Lung (tissue), 11 donors: ENCODE measurements at regions not wholly inside any gene's neighbourhood (a gene's known extent, or its start where the extent isn't known, plus 50 kb on each side); places are given as distances from the start of the nearest gene placed in this dataset.

ENCODE experiments used
- ATAC-seq: fragments of 200-7000 bp; cut with Tn5 transposase; one replicate; pipeline ENCODE4 v1.9.1; 2020; ENCODE audit warnings: moderate number of reproducible peaks; ENCODE audit not compliant: insufficient read depth, low FRiP score
- DNase-seq, 3 donors: peaks; one replicate each; pipeline ENCODE4 v3.0.0-alpha.2; 2013 to 2017
- H3K27ac ChIP-seq, 2 donors: one replicate each; pipeline ENCODE4 v1.5.1; 2013; ENCODE audit warnings: mild to moderate bottlenecking in 2 of 2, moderate library complexity in 2 of 2, control low read depth in 1 of 2, inconsistent platforms in 1 of 2, low read depth in 1 of 2, low read length in 1 of 2
- H3K27me3 ChIP-seq, 3 donors: one replicate each; pipeline ENCODE4 v1.5.1; 2013; ENCODE audit warnings: low read length in 2 of 3; ENCODE audit not compliant: control insufficient read depth in 3 of 3, insufficient read depth in 3 of 3
- H3K36me3 ChIP-seq, 4 donors: one replicate each; pipeline ENCODE4 v1.5.1; 2013; ENCODE audit warnings: low read length in 4 of 4, mild to moderate bottlenecking in 1 of 4, moderate library complexity in 1 of 4; ENCODE audit not compliant: control insufficient read depth in 4 of 4, insufficient read depth in 4 of 4
- H3K4me1 ChIP-seq, 5 donors: one replicate each; pipeline ENCODE4 v1.5.1; 2013; ENCODE audit warnings: low read length in 5 of 5, mild to moderate bottlenecking in 2 of 5, moderate library complexity in 1 of 5; ENCODE audit not compliant: control insufficient read depth in 5 of 5, insufficient read depth in 5 of 5
- H3K4me3 ChIP-seq: one replicate; pipeline ENCODE4 v1.5.1; 2013; ENCODE audit warnings: mild to moderate bottlenecking, control low read depth, moderate library complexity
- H3K9ac ChIP-seq, 2 donors: one replicate each; pipeline ENCODE4 v1.5.1; 2013; ENCODE audit warnings: low read length in 2 of 2, control low read depth in 1 of 2; ENCODE audit not compliant: insufficient read depth in 1 of 2
- H3K9me3 ChIP-seq, 4 donors: one replicate each; pipeline ENCODE4 v1.5.1; 2013; ENCODE audit warnings: low read length in 3 of 4, mild to moderate bottlenecking in 1 of 4, moderate library complexity in 1 of 4; ENCODE audit not compliant: control insufficient read depth in 4 of 4, insufficient read depth in 3 of 4
- CTCF ChIP-seq: IDR thresholded peaks from 2 replicates; pipeline ENCODE4 v1.5.1; 2012; ENCODE audit warnings: mild to moderate bottlenecking; ENCODE audit errors: control extremely low read depth, extremely low read depth
- WGBS, 2 donors: extraction: QIAGEN DNeasy Blood & Tissue Kit; methylation state at CpG; one replicate each; pipeline ENCODE4 v1.1.7; 2013; 5-methylcytosine and 5-hydroxymethylcytosine counted together
- donor health status: control.
- donor health status: control.
- donor health status: Bipolar disorder and iron deficiency.
- donor health status: healthy.
- donor health status: DM: yes; HTN: yes; CAD: no.

DNA sequence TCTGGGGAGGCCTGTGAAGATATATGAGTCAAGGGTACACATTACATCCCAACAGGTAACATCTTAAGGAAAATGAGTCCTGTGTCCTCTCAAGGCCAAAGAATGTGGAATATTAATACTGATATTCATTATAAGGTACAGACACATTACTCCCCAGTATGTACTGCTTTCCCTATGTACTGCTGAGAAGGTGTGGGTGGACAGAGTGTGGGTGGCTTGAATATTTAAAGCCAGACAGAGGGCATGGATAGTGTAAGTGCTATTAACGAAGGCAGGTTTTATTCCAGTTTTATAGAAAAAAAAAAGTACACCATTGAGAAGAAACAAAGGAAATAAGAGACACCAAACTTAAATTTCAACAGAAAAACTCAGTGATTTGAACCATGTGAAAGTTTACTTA, 1054.4 kb downstream of the XPNPEP1 start:
- Histone ChIP-seq H3K9ac (no peak overlapping the region), H3K4me3 (no peak overlapping the region), H3K36me3 (no peaks in the 10 kb centered on the region), H3K4me1 (no peaks in the 10 kb centered on the region), H3K9me3 (no peaks in the 10 kb centered on the region), H3K27ac (no peak overlapping the region), H3K27me3 (no peaks in the 10 kb centered on the region)
- DNase-seq (no peak), ATAC-seq (no peak)
- WGBS, 2 donors, result 65 to 90% methylated on average over 1 of the region's 1 CpG
- no peak for TF ChIP-seq CTCF

DNA sequence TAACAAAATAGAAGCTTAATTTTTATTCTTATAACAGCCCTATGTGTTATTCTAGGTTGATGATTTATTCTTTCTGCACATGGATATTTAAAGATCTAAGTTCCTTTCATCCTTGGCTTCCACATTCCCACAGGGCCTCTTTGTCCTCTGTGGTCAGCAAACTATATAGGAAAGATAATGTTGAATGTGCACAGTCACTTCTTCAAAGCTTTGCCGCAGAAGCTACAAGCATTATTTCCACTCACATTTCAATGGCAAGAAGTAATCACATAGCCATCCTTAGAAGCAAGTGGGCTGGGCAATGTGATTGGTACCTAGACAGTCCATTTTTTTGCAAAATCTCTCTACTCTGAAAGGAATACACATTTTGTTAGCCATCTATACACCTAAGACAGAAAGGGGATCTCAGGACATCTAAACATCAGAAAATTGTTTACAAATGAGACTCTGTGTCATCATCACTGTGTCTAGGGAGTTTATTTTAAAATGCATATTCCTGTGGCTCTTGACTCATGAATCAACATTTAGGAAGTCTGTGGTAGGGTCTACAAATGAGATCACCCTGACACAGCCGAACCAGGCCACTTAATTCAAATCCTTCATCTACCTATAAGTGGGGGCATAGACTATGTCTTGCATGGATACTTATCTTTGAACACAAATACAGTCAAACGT, 1060.5 kb downstream of the XPNPEP1 start:
- Histone ChIP-seq H3K4me3 (no peak overlapping the region), H3K36me3 (no peaks in the 10 kb centered on the region), H3K9me3 (no peaks in the 10 kb centered on the region), H3K27ac (no peak overlapping the region), H3K27me3 (no peaks in the 10 kb centered on the region), H3K4me1 (no peaks in the 10 kb centered on the region), H3K9ac (no peak overlapping the region)
- no peak for DNase-seq
- ATAC-seq, result no peak
- no peak for TF ChIP-seq CTCF
- 52 to 74% methylated on average over 3 of the region's 3 CpGs for WGBS, 2 donors

DNA sequence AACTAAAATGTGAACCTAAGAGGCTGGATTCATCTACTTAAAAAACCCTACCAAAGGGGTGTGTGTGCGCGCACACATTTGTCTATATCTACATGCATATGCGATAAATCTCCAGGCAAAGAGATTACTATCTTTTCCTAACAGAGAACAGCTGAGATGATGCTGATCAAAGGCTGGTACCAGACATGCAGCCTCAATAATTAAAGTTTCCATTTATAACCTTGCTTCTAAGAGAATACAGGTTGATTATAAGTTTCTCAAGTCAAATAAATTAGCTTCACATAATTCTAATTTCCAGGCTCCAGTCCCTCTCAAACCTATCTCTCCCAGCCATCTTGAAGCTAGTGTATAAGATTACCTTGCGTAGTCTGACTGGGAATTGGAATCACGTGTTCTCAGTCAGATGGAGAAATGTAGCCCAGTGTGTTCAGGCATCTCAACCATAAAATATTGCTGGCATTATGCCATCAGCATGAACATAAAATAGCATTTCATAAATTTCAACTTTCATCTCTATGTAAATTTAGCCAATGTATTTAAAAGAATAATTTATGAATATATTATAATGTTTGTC, 1062.0 kb downstream of the XPNPEP1 start:
- 89 to 97% methylated on average over 5 of the region's 5 CpGs for WGBS, 2 donors

More for the DNA sequence above, 1062.0 kb downstream of the XPNPEP1 start:
- no peak overlapping the region for H3K27ac ChIP-seq
- no peak overlapping the region for H3K4me3 ChIP-seq
- no peaks in the 10 kb centered on the region for H3K4me1 ChIP-seq
- ATAC-seq (no peak), DNase-seq (no peak)
- no peak overlapping the region for H3K9ac ChIP-seq
- no peak for TF ChIP-seq CTCF
- H3K36me3 ChIP-seq, result no peaks in the 10 kb centered on the region
- H3K27me3 ChIP-seq, result no peaks in the 10 kb centered on the region
- no peaks in the 10 kb centered on the region for H3K9me3 ChIP-seq
